Mammary epithelial cell (primary cell): ENCODE measurements at regions not wholly inside any gene's neighbourhood (a gene's known extent, or its start where the extent isn't known, plus 50 kb on each side); places are given as distances from the start of the nearest gene placed in this dataset.

Source experiments
- EZH2 ChIP-seq: IDR thresholded peaks from 2 replicates; pipeline ENCODE4 v1.6.1; 2012; ENCODE audit warnings: low read length, inconsistent platforms, borderline replicate concordance
- TF ChIP-seq, protein P1 (sequence below), 2 donors: IDR thresholded peaks in 1 of 2; conservative IDR thresholded peaks in 1 of 2; 2 replicates each; pipeline ENCODE4 v1.5.1; 2011 to 2012; ENCODE audit warnings: inconsistent platforms in 2 of 2, low read length in 2 of 2, mild to moderate bottlenecking in 2 of 2, control low read depth in 1 of 2, low read depth in 1 of 2; ENCODE audit not compliant: insufficient read depth in 1 of 2; ENCODE audit errors: extremely low read depth in 1 of 2

DNA sequence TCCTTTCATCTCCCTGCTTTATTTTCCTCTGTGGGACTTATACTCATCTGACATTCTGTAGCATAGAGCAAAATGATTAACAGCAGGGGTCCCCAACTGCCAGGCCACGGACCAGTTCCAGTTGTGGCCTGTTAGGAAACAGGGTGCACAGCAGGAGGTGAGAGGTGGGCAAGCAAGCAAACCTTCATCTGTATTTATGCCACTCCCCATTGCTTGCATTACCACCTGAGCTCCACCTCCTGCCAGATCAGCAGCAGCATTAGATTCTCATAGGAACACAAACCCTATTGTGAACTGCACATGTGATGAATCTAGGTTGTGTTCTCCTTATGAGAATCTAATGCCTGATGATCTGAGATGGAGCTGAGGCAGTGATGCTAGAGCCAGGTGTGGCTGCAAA lies 130.5 kb upstream of the SLC24A3 start:
- TF ChIP-seq, protein P1, sequence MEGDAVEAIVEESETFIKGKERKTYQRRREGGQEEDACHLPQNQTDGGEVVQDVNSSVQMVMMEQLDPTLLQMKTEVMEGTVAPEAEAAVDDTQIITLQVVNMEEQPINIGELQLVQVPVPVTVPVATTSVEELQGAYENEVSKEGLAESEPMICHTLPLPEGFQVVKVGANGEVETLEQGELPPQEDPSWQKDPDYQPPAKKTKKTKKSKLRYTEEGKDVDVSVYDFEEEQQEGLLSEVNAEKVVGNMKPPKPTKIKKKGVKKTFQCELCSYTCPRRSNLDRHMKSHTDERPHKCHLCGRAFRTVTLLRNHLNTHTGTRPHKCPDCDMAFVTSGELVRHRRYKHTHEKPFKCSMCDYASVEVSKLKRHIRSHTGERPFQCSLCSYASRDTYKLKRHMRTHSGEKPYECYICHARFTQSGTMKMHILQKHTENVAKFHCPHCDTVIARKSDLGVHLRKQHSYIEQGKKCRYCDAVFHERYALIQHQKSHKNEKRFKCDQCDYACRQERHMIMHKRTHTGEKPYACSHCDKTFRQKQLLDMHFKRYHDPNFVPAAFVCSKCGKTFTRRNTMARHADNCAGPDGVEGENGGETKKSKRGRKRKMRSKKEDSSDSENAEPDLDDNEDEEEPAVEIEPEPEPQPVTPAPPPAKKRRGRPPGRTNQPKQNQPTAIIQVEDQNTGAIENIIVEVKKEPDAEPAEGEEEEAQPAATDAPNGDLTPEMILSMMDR (conservative IDR thresholded peaks at IDR 0.05 in 1 of 2, IDR thresholded peaks at IDR 0.05 in 1 of 2; ENCODE audit: extremely low read depth in 1 of 2, insufficient read depth in 1 of 2, low read depth in 1 of 2, low read length in 2 of 2), result no peak
- no peak for TF ChIP-seq EZH2
